Panc1 (cell line): ENCODE measurements at regions not wholly inside any gene's neighbourhood (a gene's known extent, or its start where the extent isn't known, plus 50 kb on each side); places are given as distances from the start of the nearest gene placed in this dataset.

Experiments used
- CTCF ChIP-seq: fragments of 450-650 bp; IDR thresholded peaks from 2 replicates; pipeline ENCODE4 v1.5.1; 2017; ENCODE audit warnings: mild to moderate bottlenecking
- POLR2AphosphoS5 ChIP-seq: IDR thresholded peaks from 2 replicates; pipeline ENCODE4 v1.6.1; 2012; ENCODE audit warnings: mild to moderate bottlenecking, low read depth, low read length, moderate library complexity

- TF ChIP-seq POLR2AphosphoS5 = no peak
- no peak for TF ChIP-seq CTCF
Measured at GRCh38 chr4:125729171-125729570, 414.4 kb downstream of the FAT4 start.
